Sigmoid colon (tissue), 6 donors: ENCODE measurements at regions not wholly inside any gene's neighbourhood (a gene's known extent, or its start where the extent isn't known, plus 50 kb on each side); places are given as distances from the start of the nearest gene placed in this dataset.

Experiments used
- DNase-seq: peaks from one replicate; pipeline ENCODE4 v3.0.0-alpha.2; 2019
- H3K27ac ChIP-seq, 4 donors: fragments of 200-600 bp; sonication (generic); one replicate each; pipeline ENCODE4 v1.5.1; 2016 to 2019; ENCODE audit warnings: mild to moderate bottlenecking in 1 of 4
- H3K27me3 ChIP-seq, 3 donors: fragments of 200-600 bp; sonication (generic); one replicate each; pipeline ENCODE4 v1.5.1; 2019; ENCODE audit warnings: mild to moderate bottlenecking in 1 of 3
- H3K36me3 ChIP-seq, 4 donors: fragments of 200-600 bp; sonication (generic); one replicate each; pipeline ENCODE4 v1.5.1; 2016 to 2019
- H3K4me1 ChIP-seq, 4 donors: fragments of 200-600 bp; sonication (generic); one replicate each; pipeline ENCODE4 v1.5.1; 2017 to 2019
- H3K4me3 ChIP-seq, 4 donors: fragments of 200-600 bp; sonication (generic); one replicate each; pipeline ENCODE4 v1.5.1; 2017 to 2019; ENCODE audit warnings: mild to moderate bottlenecking in 2 of 4, moderate library complexity in 1 of 4
- H3K9me3 ChIP-seq, 4 donors: fragments of 200-600 bp in 3 of 4; sonication (generic) in 3 of 4; one replicate each; pipeline versions ENCODE4 v1.5.1 to v1.6.1; 2013 to 2019
- CTCF ChIP-seq, 4 experiments: fragments of 450-650 bp in 3 of 4; fragments of 200-600 bp in 1 of 4; IDR thresholded peaks; one replicate each; pipeline ENCODE4 v1.5.1; 2016 to 2019; ENCODE audit warnings: antibody characterized with exemption in 4 of 4, mild to moderate bottlenecking in 3 of 4, moderate library complexity in 2 of 4
- EP300 ChIP-seq, 4 donors: sonication (generic); formaldehyde crosslinking; IDR thresholded peaks; one replicate each; pipeline ENCODE4 v1.6.1; 2017; ENCODE audit warnings: antibody characterized with exemption in 4 of 4
- POLR2A ChIP-seq, 2 donors: fragments of 450-650 bp; IDR thresholded peaks; one replicate each; pipeline ENCODE4 v1.6.1; 2016; ENCODE audit warnings: antibody characterized with exemption in 2 of 2, mild to moderate bottlenecking in 2 of 2, moderate library complexity in 2 of 2
- POLR2AphosphoS5 ChIP-seq, 4 donors: sonication (generic); formaldehyde crosslinking; IDR thresholded peaks; one replicate each; pipeline ENCODE4 v1.6.1; 2017; ENCODE audit warnings: antibody characterized with exemption in 4 of 4
- WGBS, 2 donors: extraction: QIAGEN DNeasy Blood & Tissue Kit; methylation state at CpG; one replicate each; pipeline ENCODE4 v1.1.7; 2013; 5-methylcytosine and 5-hydroxymethylcytosine counted together
- intact Hi-C: fragments of 100-400 bp; cut with DNase I; formaldehyde crosslinking; loops from one replicate; pipeline ENCODE4 v1.15.1; 2023
- donor health status: healthy with polysubstance abuse.
- donor health status: healthy.

GRCh38 chr1:116265931-116266863 lies 106.8 kb upstream of the ATP1A1 start:
- Histone ChIP-seq H3K9me3 (no peaks in the 10 kb centered on the region), H3K27me3 (no peaks in the 10 kb centered on the region), H3K27ac (no peak overlapping the region), H3K36me3 (no peaks in the 10 kb centered on the region), H3K4me3 (no peak overlapping the region), H3K4me1 (no peaks in the 10 kb centered on the region)
- TF ChIP-seq EP300 (IDR thresholded peaks at IDR 0.05) (no peak), POLR2A (IDR thresholded peaks at IDR 0.05) (no peak), POLR2AphosphoS5 (IDR thresholded peaks at IDR 0.05) (no peak), CTCF (IDR thresholded peaks at IDR 0.05) (no peak)
- intact Hi-C loops: no loop called here
- DNase-seq: no peak
- 77 to 91% methylated on average over 6 of the region's 6 CpGs for WGBS, 2 donors

GRCh38 chr1:116266864-116267212 lies 106.2 kb upstream of the ATP1A1 start:
- H3K4me1 ChIP-seq: no peaks in the 10 kb centered on the region
- TF ChIP-seq CTCF (IDR thresholded peaks at IDR 0.05): no peak
- no peak for TF ChIP-seq EP300 (IDR thresholded peaks at IDR 0.05)
- TF ChIP-seq POLR2AphosphoS5 (IDR thresholded peaks at IDR 0.05): no peak
- TF ChIP-seq POLR2A (IDR thresholded peaks at IDR 0.05): no peak
- 95 to 97% methylated on average over 4 of the region's 4 CpGs for whole genome bisulfite sequencing, 2 donors
- H3K27ac ChIP-seq: no peak overlapping the region
- H3K36me3 ChIP-seq: no peaks in the 10 kb centered on the region
- H3K9me3 ChIP-seq: no peaks in the 10 kb centered on the region
- no peak for DNase-seq
- no peak overlapping the region for H3K4me3 ChIP-seq
- intact Hi-C loops: no loop called here
- no peaks in the 10 kb centered on the region for H3K27me3 ChIP-seq

- no peak for TF ChIP-seq CTCF (IDR thresholded peaks at IDR 0.05)
- no peak for TF ChIP-seq POLR2AphosphoS5 (IDR thresholded peaks at IDR 0.05)
- no peak for TF ChIP-seq EP300 (IDR thresholded peaks at IDR 0.05)
- intact Hi-C loops: no loop called here
- WGBS, 2 donors: 35 to 51% methylated on average over 2 of the region's 2 CpGs
Measured at GRCh38 chr1:116268211-116268610, 104.8 kb upstream of the ATP1A1 start.

GRCh38 chr1:116270316-116271057 lies 102.6 kb upstream of the ATP1A1 start:
- 70 to 78% methylated on average over 2 of the region's 2 CpGs for WGBS, 2 donors
- H3K27me3 ChIP-seq: no peaks in the 10 kb centered on the region
- intact Hi-C loops: no loop called here
- H3K9me3 ChIP-seq: no peaks in the 10 kb centered on the region
- no peak for DNase-seq
- TF ChIP-seq POLR2AphosphoS5 (IDR thresholded peaks at IDR 0.05): no peak
- TF ChIP-seq POLR2A (IDR thresholded peaks at IDR 0.05): no peak
- no peak for TF ChIP-seq CTCF (IDR thresholded peaks at IDR 0.05)
- H3K36me3 ChIP-seq: no peaks in the 10 kb centered on the region
- H3K27ac ChIP-seq: no peak overlapping the region
- H3K4me3 ChIP-seq: no peak overlapping the region
- H3K4me1 ChIP-seq: no peaks in the 10 kb centered on the region

More at GRCh38 chr1:116268211-116268610, 104.8 kb upstream of the ATP1A1 start:
- Histone ChIP-seq H3K27ac (no peak overlapping the region), H3K4me1 (no peaks in the 10 kb centered on the region), H3K36me3 (no peaks in the 10 kb centered on the region), H3K9me3 (no peaks in the 10 kb centered on the region), H3K27me3 (no peaks in the 10 kb centered on the region), H3K4me3 (no peak overlapping the region)
- DNase-seq: no peak
